PC-9 (cell line): ENCODE measurements at regions not wholly inside any gene's neighbourhood (a gene's known extent, or its start where the extent isn't known, plus 50 kb on each side); places are given as distances from the start of the nearest gene placed in this dataset.

ENCODE experiments used
- BruUV-seq: library from RNA; stranded (reverse); fragments of 400-500 nt; replicated peaks from 2 replicates; lab custom pipeline; 2021; lab: Mats Ljungman, UMichigan
- CTCF ChIA-PET: fragments of 300-600 bp; sonication (Branson Sonifier 250); formaldehyde crosslinking; loops from one replicate; lab custom pipeline; 2022; ENCODE audit warnings: antibody characterized with exemption; lab: Charles Lee
- POLR2A ChIA-PET: fragments of 300-600 bp; sonication (Branson Sonifier 250); formaldehyde crosslinking; loops from one replicate; lab custom pipeline; 2022; ENCODE audit warnings: antibody characterized with exemption; ENCODE audit not compliant: unreplicated experiment; lab: Charles Lee
- DNase-seq, 2 experiments: peaks; one replicate each; pipeline versions ENCODE4 v3.0.0 to v3.0.0-alpha.2; 2015 to 2022; ENCODE audit warnings: mixed read lengths in 1 of 2
- H2AFZ ChIP-seq: fragments of 200-600 bp; sonication (generic); 2 replicates; pipeline ENCODE4 v1.8.1; 2017; ENCODE audit warnings: antibody characterized with exemption
- H3F3A ChIP-seq: fragments of 200-600 bp; sonication (generic); 2 replicates; pipeline ENCODE4 v1.8.1; 2017; ENCODE audit warnings: antibody characterized with exemption, mild to moderate bottlenecking, low read depth; ENCODE audit not compliant: insufficient read depth
- H3K27ac ChIP-seq: fragments of 200-600 bp; sonication (generic); 2 replicates; pipeline ENCODE4 v1.6.1; 2016; ENCODE audit warnings: mixed run types
- H3K27me3 ChIP-seq: fragments of 200-600 bp; sonication (generic); 2 replicates; pipeline ENCODE4 v1.6.1; 2016; ENCODE audit warnings: low read depth, mixed run types; ENCODE audit not compliant: insufficient read depth
- H3K36me3 ChIP-seq: fragments of 200-600 bp; sonication (generic); 2 replicates; pipeline ENCODE4 v1.6.1; 2016; ENCODE audit warnings: low read depth, mixed run types
- H3K4me1 ChIP-seq: fragments of 200-600 bp; sonication (generic); replicated peaks from 2 replicates; pipeline ENCODE4 v1.6.1; 2016; ENCODE audit warnings: mixed run types; ENCODE audit not compliant: insufficient read depth
- H3K4me2 ChIP-seq: fragments of 200-600 bp; sonication (generic); 2 replicates; pipeline ENCODE4 v1.6.1; 2017; ENCODE audit warnings: mixed run types
- H3K4me3 ChIP-seq: fragments of 200-600 bp; sonication (generic); 2 replicates; pipeline ENCODE4 v1.6.1; 2016; ENCODE audit warnings: mixed run types
- H3K79me2 ChIP-seq: fragments of 200-600 bp; sonication (generic); 2 replicates; pipeline ENCODE4 v1.6.1; 2017; ENCODE audit warnings: low read depth, mixed run types
- H3K9me2 ChIP-seq: fragments of 200-600 bp; sonication (generic); 2 replicates; pipeline ENCODE4 v1.8.1; 2017; ENCODE audit warnings: mild to moderate bottlenecking; ENCODE audit not compliant: insufficient read depth
- H3K9me3 ChIP-seq: fragments of 200-600 bp; sonication (generic); 2 replicates; pipeline ENCODE4 v1.8.1; 2016; ENCODE audit warnings: low read depth; ENCODE audit not compliant: insufficient read depth
- H4K20me1 ChIP-seq: fragments of 200-600 bp; sonication (generic); 2 replicates; pipeline ENCODE4 v1.8.1; 2017; ENCODE audit not compliant: insufficient read depth
- CTCF ChIP-seq: fragments of 200-600 bp; sonication (generic); conservative IDR thresholded peaks from 2 replicates; pipeline ENCODE4 v1.6.1; 2017; ENCODE audit warnings: mixed run types, antibody characterized with exemption, mild to moderate bottlenecking, moderate library complexity
- EZH2 ChIP-seq: fragments of 200-600 bp; sonication (generic); IDR thresholded peaks from 2 replicates; pipeline ENCODE4 v1.8.0; 2017; ENCODE audit warnings: antibody characterized with exemption, low read depth
- intact Hi-C: fragments of 100-400 bp; cut with micrococcal nuclease; formaldehyde crosslinking; loops from one replicate; pipeline ENCODE4 v1.10.0; 2022; ENCODE audit not compliant: unreplicated experiment

- Histone ChIP-seq H3K4me1 (no peaks in the 10 kb centered on the region), H3K27me3 (no peaks in the 10 kb centered on the region), H3K27ac (no peak overlapping the region), H3K36me3 (no peaks in the 10 kb centered on the region), H3K79me2 (no peaks in the 10 kb centered on the region), H3K9me2 (no peaks in the 10 kb centered on the region; the same call in 1 of the 2 replicates), H4K20me1 (no peaks in the 10 kb centered on the region), H3K4me2 (no peak overlapping the region), H2AFZ (no peak overlapping the region), H3K4me3 (no peak overlapping the region), H3K9me3 (no peaks in the 10 kb centered on the region), H3F3A (no peaks in the 10 kb centered on the region)
- CTCF ChIA-PET: interaction anchor here (0.6 kb wide), 1 partner anchor 573 kb away, joined by 6 read pairs; no protein-coding TSS in a partner anchor
- BruUV-seq: no TSS peak
- POLR2A ChIA-PET: no interaction called here
- peak in 1 of 2 experiments; percentile 30 for DNase-seq
- no peak for TF ChIP-seq CTCF
- no peak for TF ChIP-seq EZH2
- intact Hi-C loops: no loop called here
These were observed 135.6 kb upstream of the ABI3BP start for GRCh38 chr3:101128786-101129185.

GRCh38 chr3:101128001-101128400 lies 134.8 kb upstream of the ABI3BP start:
- POLR2A ChIA-PET: no interaction called here
- CTCF ChIA-PET: no interaction called here
- no peaks in the 10 kb centered on the region for H3K36me3 ChIP-seq
- H3K27me3 ChIP-seq: no peaks in the 10 kb centered on the region
- intact Hi-C loops: no loop called here
- no peak overlapping the region for H3K4me3 ChIP-seq
- H3K9me2 ChIP-seq: no peaks in the 10 kb centered on the region; the same call in 1 of the 2 replicates
- no TSS peak for BruUV-seq
- no peak for DNase-seq
- H3F3A ChIP-seq: no peaks in the 10 kb centered on the region
- H3K9me3 ChIP-seq: no peaks in the 10 kb centered on the region
- no peak overlapping the region for H2AFZ ChIP-seq
- H3K4me1 ChIP-seq: no peaks in the 10 kb centered on the region
- no peak overlapping the region for H3K4me2 ChIP-seq
- no peaks in the 10 kb centered on the region for H4K20me1 ChIP-seq
- TF ChIP-seq CTCF: no peak
- no peaks in the 10 kb centered on the region for H3K79me2 ChIP-seq
- H3K27ac ChIP-seq: no peak overlapping the region

- no peaks in the 10 kb centered on the region for H3F3A ChIP-seq
- H2AFZ ChIP-seq: no peak overlapping the region
- H3K4me2 ChIP-seq: no peak overlapping the region
- H3K36me3 ChIP-seq: no peaks in the 10 kb centered on the region
- no peak overlapping the region for H3K27ac ChIP-seq
- no peak overlapping the region for H3K4me3 ChIP-seq
- no peak for TF ChIP-seq EZH2
- no peak for TF ChIP-seq CTCF
- no peaks in the 10 kb centered on the region for H3K4me1 ChIP-seq
- ChIA-PET POLR2A (interaction anchor here (0.6 kb wide), 1 partner anchor 1699 kb away, joined by 3 read pairs; no protein-coding TSS in a partner anchor), CTCF (no interaction called here)
- no peaks in the 10 kb centered on the region for H3K9me3 ChIP-seq
- no peaks in the 10 kb centered on the region for H3K27me3 ChIP-seq
- H3K79me2 ChIP-seq: no peaks in the 10 kb centered on the region
- intact Hi-C loops: no loop called here
- BruUV-seq: no TSS peak
- H4K20me1 ChIP-seq: no peaks in the 10 kb centered on the region
- DNase-seq: no peak
- no peaks in the 10 kb centered on the region for H3K9me2 ChIP-seq
These were observed 130.9 kb upstream of the ABI3BP start for GRCh38 chr3:101124125-101124524.
